Right cardiac atrium (tissue), 5 donors: ENCODE measurements at regions not wholly inside any gene's neighbourhood (a gene's known extent, or its start where the extent isn't known, plus 50 kb on each side); places are given as distances from the start of the nearest gene placed in this dataset.
A peak's percentile ranks its signal among the peaks of the same experiment; 100 is the strongest.

Experiments
- ATAC-seq, 2 donors: fragments of 200-7000 bp; cut with Tn5 transposase; one replicate each; pipeline versions ENCODE4 v1.8.0 to v1.9.1; 2020; ENCODE audit warnings: moderate library complexity in 2 of 2, mild to moderate bottlenecking in 1 of 2
- DNase-seq, 3 donors: peaks; one replicate each; pipeline ENCODE4 v3.0.0-alpha.2; 2020
- H3K27ac ChIP-seq: one replicate; pipeline ENCODE4 v1.5.1; 2013; ENCODE audit warnings: mild to moderate bottlenecking, low read length, control low read depth, moderate library complexity
- H3K27me3 ChIP-seq: one replicate; pipeline ENCODE4 v1.6.1; 2013; ENCODE audit not compliant: control insufficient read depth, insufficient read depth
- H3K4me1 ChIP-seq: one replicate; pipeline ENCODE4 v1.6.1; 2013; ENCODE audit warnings: low read length; ENCODE audit not compliant: control insufficient read depth, insufficient read depth
- H3K4me3 ChIP-seq: one replicate; pipeline ENCODE4 v1.5.1; 2013; ENCODE audit warnings: low read length, control low read depth
- H3K9me3 ChIP-seq: one replicate; pipeline ENCODE4 v1.6.1; 2013; ENCODE audit warnings: low read length; ENCODE audit not compliant: control insufficient read depth
- WGBS: extraction: QIAGEN DNeasy Blood & Tissue Kit; methylation state at CpG from one replicate; pipeline ENCODE4 v1.1.7; 2013; 5-methylcytosine and 5-hydroxymethylcytosine counted together
- intact Hi-C, 4 donors: fragments of 100-400 bp; cut with DNase I; formaldehyde crosslinking; loops; one replicate each; pipeline versions ENCODE4 v1.11.0 to v1.14.0; 2022 to 2023
- donor health status: healthy with polysubstance abuse.
- donor health status: DM: no; HTN: yes; CAD: no.
- donor health status: DM: no; HTN: no; CAD: no.
- donor health status: DM: no; HTN: yes; CAD: no; lungs with severe emphysema.
- donor health status: DM: yes; HTN: yes; CAD: no.

DNA sequence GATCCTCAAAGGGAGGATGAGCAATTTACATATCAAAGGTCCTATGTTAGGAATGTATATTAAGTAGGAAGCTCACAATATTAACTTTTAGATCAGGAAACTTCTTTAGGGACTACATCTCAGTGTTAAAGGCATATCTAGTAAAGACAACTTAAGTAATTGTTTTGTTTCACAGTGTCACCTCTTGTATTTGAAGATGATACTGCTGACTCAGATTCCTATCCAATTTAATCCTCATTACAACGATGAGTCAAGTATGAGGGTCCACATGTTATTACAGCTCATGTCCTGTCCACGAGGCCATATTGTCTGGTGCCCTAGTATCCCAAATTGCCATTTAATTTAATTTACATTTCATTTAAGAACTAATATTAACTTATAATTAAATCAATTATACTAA lies 523.9 kb downstream of the CCDC85A start:
- H3K27me3 ChIP-seq, result no peaks in the 10 kb centered on the region
- 75% methylated on average over 2 of the region's 2 CpGs for WGBS
- no peaks in the 10 kb centered on the region for H3K4me1 ChIP-seq
- H3K4me3 ChIP-seq, result no peak overlapping the region
- no peak for DNase-seq
- intact Hi-C loops, result no loop called here
- H3K9me3 ChIP-seq, result no peaks in the 10 kb centered on the region
- no peak for ATAC-seq
- H3K27ac ChIP-seq, result no peak overlapping the region

- WGBS, result 61% methylated on average over 3 of the region's 3 CpGs
- no peak for ATAC-seq
Observed at GRCh38 chr2:56709181-56709580, 525.4 kb downstream of the CCDC85A start.

DNA sequence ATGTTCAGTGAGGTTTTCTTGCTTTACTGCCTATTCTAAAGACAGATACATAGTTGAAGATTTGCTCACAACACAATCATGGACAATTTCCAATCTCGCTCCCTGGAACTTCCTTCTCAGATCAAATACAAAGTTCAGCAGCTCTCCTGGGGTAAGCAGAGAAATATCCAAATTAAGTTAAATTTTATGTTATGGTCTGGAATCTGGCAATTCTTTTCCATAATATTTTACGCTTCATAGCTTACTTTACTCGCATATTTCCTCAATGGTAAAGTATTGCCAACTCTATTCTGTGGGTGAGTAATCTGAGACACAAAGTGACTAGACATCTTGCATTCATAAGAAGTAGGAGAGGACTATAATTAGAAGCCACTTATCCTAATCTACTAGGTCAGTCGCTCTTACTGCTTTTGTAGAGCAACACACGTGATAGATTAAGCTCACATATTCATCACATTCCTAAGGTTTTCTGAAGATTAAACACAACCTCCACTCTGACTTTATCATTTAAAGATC lies 529.4 kb downstream of the CCDC85A start:
- ATAC-seq (no peak), DNase-seq (no peak)
- Histone ChIP-seq H3K27ac (no peak overlapping the region), H3K4me1 (no peaks in the 10 kb centered on the region), H3K4me3 (no peak overlapping the region), H3K9me3 (no peaks in the 10 kb centered on the region), H3K27me3 (no peaks in the 10 kb centered on the region)
- 54% methylated on average over 5 of the region's 5 CpGs for WGBS
- intact Hi-C loops, result no loop called here

More at GRCh38 chr2:56709181-56709580, 525.4 kb downstream of the CCDC85A start:
- Histone ChIP-seq H3K4me3 (no peak overlapping the region), H3K27me3 (no peaks in the 10 kb centered on the region), H3K27ac (no peak overlapping the region), H3K9me3 (no peaks in the 10 kb centered on the region), H3K4me1 (no peaks in the 10 kb centered on the region)
- intact Hi-C loops, result no loop called here
- DNase-seq, result no peak

- H3K4me3 ChIP-seq, result no peak overlapping the region
- no peaks in the 10 kb centered on the region for H3K9me3 ChIP-seq
- WGBS, result 83% methylated on average over 1 of the region's 1 CpG
- no peaks in the 10 kb centered on the region for H3K27me3 ChIP-seq
- intact Hi-C loops, result no loop called here
- no peak for ATAC-seq
- no peak for DNase-seq
- H3K27ac ChIP-seq, result no peak overlapping the region
- H3K4me1 ChIP-seq, result no peaks in the 10 kb centered on the region
Observed at GRCh38 chr2:56713978-56714377, 530.2 kb downstream of the CCDC85A start.

GRCh38 chr2:56714400-56714799 lies 530.6 kb downstream of the CCDC85A start:
- Histone ChIP-seq H3K4me3 (no peak overlapping the region), H3K4me1 (no peaks in the 10 kb centered on the region), H3K9me3 (no peaks in the 10 kb centered on the region), H3K27ac (no peak overlapping the region), H3K27me3 (no peaks in the 10 kb centered on the region)
- 66% methylated on average over 7 of the region's 7 CpGs for WGBS
- no peak for DNase-seq
- ATAC-seq, result no peak
- intact Hi-C loops, result no loop called here

DNA sequence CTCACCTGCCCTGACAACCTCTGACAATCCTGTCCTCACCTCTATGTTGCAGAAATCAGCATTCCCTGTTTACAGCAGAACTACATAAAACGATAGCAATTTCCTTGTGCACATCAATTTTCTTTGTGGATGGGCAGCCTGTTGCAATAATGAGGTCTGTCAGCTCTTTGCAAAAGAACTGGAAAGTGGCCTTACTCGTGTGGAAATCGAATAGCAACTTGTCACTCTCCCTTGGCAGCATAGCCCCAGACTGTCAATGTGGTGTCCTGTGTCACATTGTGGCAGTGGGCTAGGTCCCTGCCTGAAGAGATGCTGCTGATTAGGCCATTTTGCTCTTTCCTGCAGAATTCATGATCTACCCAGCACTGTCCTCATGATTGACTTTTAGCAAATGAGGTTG lies 531.9 kb downstream of the CCDC85A start:
- H3K27ac ChIP-seq, result no peak overlapping the region
- H3K4me1 ChIP-seq, result no peaks in the 10 kb centered on the region
- DNase-seq, result no peak
- 44% methylated on average over 3 of the region's 3 CpGs for WGBS
- no peak for ATAC-seq
- H3K4me3 ChIP-seq, result no peak overlapping the region
- intact Hi-C loops, result no loop called here
- no peaks in the 10 kb centered on the region for H3K27me3 ChIP-seq
- no peaks in the 10 kb centered on the region for H3K9me3 ChIP-seq

DNA sequence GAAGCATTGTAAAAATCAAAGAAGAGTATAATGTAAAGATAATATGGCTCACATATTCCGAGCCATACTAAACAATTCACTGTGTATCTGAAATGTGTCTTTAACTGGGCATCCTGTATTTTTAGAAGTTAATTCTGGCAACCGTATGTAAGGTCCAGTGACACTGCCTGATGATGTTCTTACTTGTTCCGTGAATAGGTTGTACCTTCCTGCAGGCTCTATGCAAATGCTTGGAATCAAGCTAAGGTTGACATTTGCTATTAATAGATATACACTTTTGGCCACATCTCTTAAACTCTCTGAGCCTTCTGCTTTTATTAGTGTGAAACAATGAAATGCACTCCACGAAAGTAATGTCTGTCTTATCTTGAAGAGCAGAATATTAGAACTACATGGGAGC lies 534.6 kb downstream of the CCDC85A start:
- Histone ChIP-seq H3K4me3 (no peak overlapping the region), H3K9me3 (no peaks in the 10 kb centered on the region), H3K27ac (no peak overlapping the region), H3K4me1 (no peaks in the 10 kb centered on the region), H3K27me3 (no peaks in the 10 kb centered on the region)
- DNase-seq (no peak), ATAC-seq (peak in 1 of 2 donors; percentile 19)
- intact Hi-C loops, result no loop called here
- WGBS, result 57% methylated on average over 4 of the region's 4 CpGs

DNA sequence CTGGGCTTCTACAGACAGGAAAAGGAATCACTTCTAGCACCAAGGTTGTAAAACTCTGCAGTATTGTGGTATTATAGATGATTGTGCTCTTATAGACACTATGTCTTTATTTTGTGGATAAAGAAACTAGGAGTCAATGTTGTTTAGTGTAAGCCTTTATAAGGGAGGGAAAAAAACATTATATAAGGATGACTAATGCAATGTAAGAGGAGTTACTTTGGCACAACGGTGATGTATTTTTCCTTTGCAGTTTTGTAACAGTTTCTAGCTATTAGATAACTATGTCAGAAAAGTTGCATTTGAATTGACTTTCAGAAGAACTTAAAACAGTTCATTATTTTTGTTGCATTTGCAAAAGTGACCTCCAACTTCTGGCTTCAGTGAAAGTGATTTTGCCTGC lies 545.4 kb downstream of the CCDC85A start:
- DNase-seq (no peak), ATAC-seq (no peak)
- WGBS, result 66% methylated on average over 1 of the region's 1 CpG
- H3K27ac ChIP-seq, result no peak overlapping the region
- intact Hi-C loops, result no loop called here
- H3K4me3 ChIP-seq, result no peak overlapping the region
- no peaks in the 10 kb centered on the region for H3K27me3 ChIP-seq
- H3K9me3 ChIP-seq, result no peaks in the 10 kb centered on the region
- no peaks in the 10 kb centered on the region for H3K4me1 ChIP-seq

- Histone ChIP-seq H3K27ac (no peak overlapping the region), H3K27me3 (no peaks in the 10 kb centered on the region), H3K4me1 (no peaks in the 10 kb centered on the region), H3K4me3 (no peak overlapping the region), H3K9me3 (no peaks in the 10 kb centered on the region)
- no peak for ATAC-seq
- intact Hi-C loops, result no loop called here
- WGBS, result 57% methylated on average over 2 of the region's 2 CpGs
- no peak for DNase-seq
Observed at GRCh38 chr2:56732946-56733345, 549.2 kb downstream of the CCDC85A start.

GRCh38 chr2:56739413-56739812 lies 555.6 kb downstream of the CCDC85A start:
- Histone ChIP-seq H3K27ac (no peak overlapping the region), H3K4me1 (no peaks in the 10 kb centered on the region), H3K27me3 (no peaks in the 10 kb centered on the region), H3K9me3 (no peaks in the 10 kb centered on the region), H3K4me3 (no peak overlapping the region)
- intact Hi-C loops, result no loop called here
- ATAC-seq (no peak), DNase-seq (no peak)
- 78% methylated on average over 1 of the region's 1 CpG for WGBS

- ATAC-seq, result peak; percentile 60 to 79
- Histone ChIP-seq H3K4me1 (no peaks in the 10 kb centered on the region), H3K27me3 (no peaks in the 10 kb centered on the region), H3K27ac (no peak overlapping the region), H3K9me3 (no peaks in the 10 kb centered on the region), H3K4me3 (no peak overlapping the region)
- intact Hi-C loops, result no loop called here
- peak; percentile 17 to 51 (median 44) for DNase-seq
- 62% methylated on average over 5 of the region's 5 CpGs for WGBS
Observed at GRCh38 chr2:56741601-56742102, 557.9 kb downstream of the CCDC85A start.

DNA sequence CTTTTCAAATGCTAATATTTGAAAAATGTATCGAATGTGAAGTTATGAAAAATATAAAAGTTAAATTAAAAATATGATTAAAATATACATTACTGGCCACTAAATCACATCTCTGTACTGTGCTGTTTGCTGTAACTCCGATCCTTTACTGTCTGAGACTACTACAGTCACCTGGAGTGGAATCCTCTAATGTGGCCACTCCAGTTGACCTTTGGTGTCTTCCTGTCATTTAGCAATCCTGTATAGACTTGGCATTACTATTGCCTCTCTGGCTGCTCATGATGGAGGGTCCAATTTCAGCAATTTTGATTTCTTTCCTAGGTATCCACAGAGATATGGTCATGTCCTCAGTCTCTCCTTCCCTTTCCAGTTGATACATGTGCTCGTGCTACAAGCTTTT lies 560.0 kb downstream of the CCDC85A start:
- Histone ChIP-seq H3K27ac (no peak overlapping the region), H3K9me3 (no peaks in the 10 kb centered on the region), H3K27me3 (no peaks in the 10 kb centered on the region), H3K4me3 (no peak overlapping the region), H3K4me1 (no peaks in the 10 kb centered on the region)
- WGBS, result 88% methylated on average over 3 of the region's 3 CpGs
- intact Hi-C loops, result no loop called here
- DNase-seq (no peak), ATAC-seq (no peak)
